Spinal cord (tissue), 9 donors: ENCODE measurements at regions not wholly inside any gene's neighbourhood (a gene's known extent, or its start where the extent isn't known, plus 50 kb on each side); places are given as distances from the start of the nearest gene placed in this dataset.

ENCODE experiments used
- DNase-seq, 6 donors: peaks; one replicate each; pipeline versions ENCODE4 v3.0.0 to v3.0.0-alpha.2; 2013 to 2015; ENCODE audit warnings: low spot score in 6 of 6, low read depth in 4 of 6
- H3K27ac ChIP-seq: one replicate; pipeline ENCODE4 v1.5.1; 2013; ENCODE audit warnings: low read depth, low read length, control low read depth
- H3K27me3 ChIP-seq: one replicate; pipeline ENCODE4 v1.6.1; 2013; ENCODE audit warnings: low read length; ENCODE audit not compliant: control insufficient read depth, insufficient read depth
- H3K36me3 ChIP-seq: one replicate; pipeline ENCODE4 v1.6.1; 2013; ENCODE audit warnings: low read length; ENCODE audit not compliant: control insufficient read depth, insufficient read depth
- H3K4me1 ChIP-seq: one replicate; pipeline ENCODE4 v1.6.1; 2013; ENCODE audit warnings: low read length; ENCODE audit not compliant: control insufficient read depth, insufficient read depth
- H3K4me3 ChIP-seq: one replicate; pipeline ENCODE4 v1.5.1; 2013; ENCODE audit warnings: low read depth, low read length, control low read depth
- H3K9me3 ChIP-seq: one replicate; pipeline ENCODE4 v1.6.1; 2013; ENCODE audit warnings: low read length; ENCODE audit not compliant: control insufficient read depth, insufficient read depth
- WGBS: methylation state at CpG from one replicate; pipeline ENCODE4 v1.1.5; 2013; ENCODE audit warnings: missing lambda C conversion rate; ENCODE audit not compliant: insufficient coverage; 5-methylcytosine and 5-hydroxymethylcytosine counted together
- donor health status: healthy.

GRCh38 chr3:115246461-115247020 lies 99.5 kb upstream of the ZBTB20 start:
- Histone ChIP-seq H3K27ac (no peak overlapping the region), H3K4me3 (no peak overlapping the region), H3K27me3 (no peaks in the 10 kb centered on the region), H3K4me1 (no peaks in the 10 kb centered on the region), H3K36me3 (no peaks in the 10 kb centered on the region), H3K9me3 (no peaks in the 10 kb centered on the region)
- peak in 1 of 6 donors; percentile 5 for DNase-seq
- no CpG with 5 or more reads among the region's 3 CpGs for WGBS

GRCh38 chr3:115248274-115248673 lies 101.2 kb upstream of the ZBTB20 start:
- Histone ChIP-seq H3K36me3 (no peaks in the 10 kb centered on the region), H3K4me3 (no peak overlapping the region), H3K9me3 (no peaks in the 10 kb centered on the region), H3K4me1 (no peaks in the 10 kb centered on the region), H3K27ac (no peak overlapping the region), H3K27me3 (no peaks in the 10 kb centered on the region)
- DNase-seq, result no peak
- no CpG with 5 or more reads among the region's 2 CpGs for WGBS

DNA sequence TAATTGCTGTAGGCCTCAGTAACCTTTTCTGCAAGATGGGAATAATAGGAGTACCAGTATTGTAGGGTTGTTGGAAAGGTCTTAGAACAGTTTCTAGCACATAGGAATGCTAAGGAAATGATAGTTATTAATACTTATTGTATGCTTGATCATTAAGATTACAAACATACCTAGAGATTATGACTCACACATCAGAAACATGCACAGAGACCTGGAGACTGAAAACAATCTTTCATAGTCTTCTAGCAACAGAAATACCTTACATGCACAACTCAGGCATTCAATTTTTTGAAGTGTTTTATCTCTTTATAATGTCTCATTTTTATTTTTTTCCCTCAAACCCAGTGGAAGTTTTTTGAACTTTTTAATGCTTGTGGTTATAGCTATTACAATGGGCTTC lies 104.4 kb upstream of the ZBTB20 start:
- no peaks in the 10 kb centered on the region for H3K36me3 ChIP-seq
- DNase-seq, result no peak
- H3K27me3 ChIP-seq, result no peaks in the 10 kb centered on the region
- no peak overlapping the region for H3K4me3 ChIP-seq
- no peak overlapping the region for H3K27ac ChIP-seq
- no peaks in the 10 kb centered on the region for H3K4me1 ChIP-seq
- no peaks in the 10 kb centered on the region for H3K9me3 ChIP-seq

- Histone ChIP-seq H3K9me3 (no peaks in the 10 kb centered on the region), H3K4me3 (no peak overlapping the region), H3K27ac (no peak overlapping the region), H3K27me3 (no peaks in the 10 kb centered on the region), H3K4me1 (no peaks in the 10 kb centered on the region), H3K36me3 (no peaks in the 10 kb centered on the region)
- DNase-seq, result no peak
Observed at GRCh38 chr3:115252679-115253078, 105.6 kb upstream of the ZBTB20 start.

- no peak for DNase-seq
- H3K4me1 ChIP-seq, result no peaks in the 10 kb centered on the region
- H3K27me3 ChIP-seq, result no peaks in the 10 kb centered on the region
- peaks cover 2% of the 10 kb centered on the region for H3K9me3 ChIP-seq
- H3K4me3 ChIP-seq, result no peak overlapping the region
- no peak overlapping the region for H3K27ac ChIP-seq
- WGBS, result 90% methylated on average over 19 of the region's 23 CpGs
- H3K36me3 ChIP-seq, result no peaks in the 10 kb centered on the region
Observed at GRCh38 chr3:115254492-115255196, 107.6 kb upstream of the ZBTB20 start.

- H3K27ac ChIP-seq, result no peak overlapping the region
- no peak overlapping the region for H3K4me3 ChIP-seq
- peaks cover 2% of the 10 kb centered on the region for H3K9me3 ChIP-seq
- whole genome bisulfite sequencing, result over 99% methylated on average over 7 of the region's 10 CpGs
- no peak for DNase-seq
- H3K4me1 ChIP-seq, result no peaks in the 10 kb centered on the region
- H3K27me3 ChIP-seq, result no peaks in the 10 kb centered on the region
- no peaks in the 10 kb centered on the region for H3K36me3 ChIP-seq
Observed at GRCh38 chr3:115255197-115255585, 108.1 kb upstream of the ZBTB20 start.

DNA sequence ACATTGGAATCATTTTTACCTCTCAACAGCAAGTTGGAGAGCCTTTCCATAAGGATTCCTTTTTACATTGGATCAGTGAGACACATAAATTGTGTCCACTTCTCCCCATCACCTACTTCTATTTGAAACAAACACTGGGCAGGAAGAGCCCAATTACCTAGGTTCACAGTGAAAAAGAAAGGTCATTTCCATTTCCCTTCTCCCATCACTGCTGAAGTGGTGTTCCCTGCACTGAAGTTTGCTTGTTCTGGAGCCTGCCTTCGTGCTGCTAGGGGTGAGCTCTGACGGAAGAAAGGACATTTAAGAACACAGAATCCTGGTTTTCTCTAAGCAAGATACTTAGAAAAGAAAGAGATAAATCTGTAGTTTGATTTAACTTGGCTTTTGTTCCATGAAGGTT lies 123.8 kb upstream of the ZBTB20 start:
- H3K27me3 ChIP-seq, result no peaks in the 10 kb centered on the region
- no peak overlapping the region for H3K4me3 ChIP-seq
- no peaks in the 10 kb centered on the region for H3K9me3 ChIP-seq
- H3K4me1 ChIP-seq, result peaks cover 7% of the 10 kb centered on the region
- H3K36me3 ChIP-seq, result no peaks in the 10 kb centered on the region
- DNase-seq, result peak in 2 of 6 donors; percentile 6 to 33
- no peak overlapping the region for H3K27ac ChIP-seq
- WGBS, result no CpG with 5 or more reads among the region's 2 CpGs

DNA sequence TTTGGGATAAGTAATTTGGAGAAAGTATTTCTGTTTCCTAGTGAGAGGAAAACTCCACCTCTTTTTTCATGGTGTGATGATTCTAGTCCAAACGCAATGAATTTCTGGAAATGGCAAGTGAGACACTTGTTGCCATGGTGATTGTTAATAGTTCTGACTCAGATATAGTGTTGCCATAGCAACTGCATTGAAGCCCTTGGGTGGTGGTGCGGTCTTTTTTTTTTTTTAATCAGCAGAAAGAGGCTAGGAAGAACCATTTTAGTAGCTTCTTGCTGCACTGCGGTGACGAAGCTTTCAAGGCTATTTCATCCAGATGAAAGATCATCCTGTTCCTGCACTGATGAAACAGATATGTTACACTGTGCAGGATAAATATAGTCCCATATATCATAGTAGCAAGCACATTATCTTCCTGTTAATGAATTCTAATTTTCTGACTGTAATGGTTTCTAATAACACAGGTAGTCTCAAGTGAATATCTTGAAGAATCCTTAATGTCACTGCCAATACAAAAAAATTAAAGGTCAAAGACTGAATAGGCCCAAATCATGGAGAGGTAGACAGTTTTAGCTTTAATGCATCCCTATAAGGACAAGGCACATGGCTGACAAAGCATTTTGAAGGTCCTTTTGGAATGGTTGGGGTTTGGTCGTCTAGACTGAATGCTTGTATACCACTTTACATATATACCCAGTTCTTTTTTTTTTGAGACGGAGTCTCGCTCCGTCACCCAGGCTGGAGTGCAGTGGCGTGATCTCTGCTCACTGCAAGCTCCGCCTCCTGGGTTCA lies 125.1 kb upstream of the ZBTB20 start:
- Histone ChIP-seq H3K27me3 (no peaks in the 10 kb centered on the region), H3K4me1 (peaks cover 7% of the 10 kb centered on the region), H3K36me3 (no peaks in the 10 kb centered on the region), H3K4me3 (no peak overlapping the region), H3K9me3 (no peaks in the 10 kb centered on the region), H3K27ac (peak overlapping the region; percentile 40)
- peak; percentile 41 to 98 (median 77) for DNase-seq
- WGBS, result 28% methylated on average over 2 of the region's 10 CpGs

- Histone ChIP-seq H3K36me3 (no peaks in the 10 kb centered on the region), H3K4me1 (peaks cover 6% of the 10 kb centered on the region), H3K27me3 (no peaks in the 10 kb centered on the region), H3K9me3 (no peaks in the 10 kb centered on the region), H3K27ac (no peak overlapping the region), H3K4me3 (no peak overlapping the region)
- no peak for DNase-seq
- WGBS, result no CpG with 5 or more reads among the region's 1 CpG
Observed at GRCh38 chr3:115275896-115276295, 128.8 kb upstream of the ZBTB20 start.

DNA sequence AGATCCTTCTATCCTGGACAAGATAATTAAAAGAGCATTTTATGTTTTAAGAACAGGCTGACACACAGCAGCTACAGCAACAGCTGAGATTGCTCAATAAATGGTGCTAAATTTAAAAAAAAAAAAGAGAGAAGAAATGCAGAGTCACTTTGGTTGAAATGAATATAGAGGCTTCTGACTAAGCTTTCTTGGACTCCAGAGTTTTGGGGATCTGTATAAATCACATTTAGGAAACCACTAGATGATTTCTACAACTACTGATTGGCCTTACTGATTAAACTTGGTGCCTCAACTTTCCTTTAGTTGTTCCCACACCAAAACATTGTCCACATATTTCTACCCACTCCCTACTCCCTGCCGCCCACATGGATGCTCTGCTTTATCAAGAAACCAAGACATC lies 132.9 kb upstream of the ZBTB20 start:
- H3K4me3 ChIP-seq, result no peak overlapping the region
- no peak for DNase-seq
- H3K9me3 ChIP-seq, result no peaks in the 10 kb centered on the region
- 100% methylated on average over 1 of the region's 1 CpG for WGBS
- H3K27me3 ChIP-seq, result no peaks in the 10 kb centered on the region
- H3K36me3 ChIP-seq, result no peaks in the 10 kb centered on the region
- no peak overlapping the region for H3K27ac ChIP-seq
- no peaks in the 10 kb centered on the region for H3K4me1 ChIP-seq
